Activated naive CD4-positive, alpha-beta T cell treated with anti-CD3 and anti-CD28 coated beads for 36 hours (primary cell): ENCODE measurements at regions not wholly inside any gene's neighbourhood (a gene's known extent, or its start where the extent isn't known, plus 50 kb on each side); places are given as distances from the start of the nearest gene placed in this dataset.
"Not testable (repeated sequence)": the region's sequence is repeated elsewhere in the genome, so short reads cannot be mapped to it uniquely, and the experiment has no call there.

ENCODE experiments used
- CTCF ChIA-PET: fragments of 350-600 bp; sonication (Branson Sonifier 250); formaldehyde crosslinking; loops from one replicate; lab custom pipeline; 2021; ENCODE audit warnings: antibody characterized with exemption; lab: Charles Lee
- DNase-seq: peaks from one replicate; pipeline ENCODE4 v3.0.0-alpha.2; 2020
- H3K27ac Mint-ChIP-seq: one replicate; pipeline ENCODE4 v1.8.0; 2021; ENCODE audit warnings: mild to moderate bottlenecking, mixed read lengths
- H3K27me3 Mint-ChIP-seq: one replicate; pipeline ENCODE4 v1.8.0; 2021; ENCODE audit warnings: low read depth, mixed read lengths
- H3K36me3 Mint-ChIP-seq: one replicate; pipeline ENCODE4 v1.8.0; 2021; ENCODE audit warnings: low read depth, mixed read lengths
- H3K4me1 Mint-ChIP-seq: one replicate; pipeline ENCODE4 v1.8.0; 2021; ENCODE audit warnings: low read depth, mixed read lengths
- H3K4me3 Mint-ChIP-seq: one replicate; pipeline ENCODE4 v1.8.0; 2021; ENCODE audit warnings: mild to moderate bottlenecking, moderate library complexity, mixed read lengths
- H3K9me3 Mint-ChIP-seq: one replicate; pipeline ENCODE4 v1.8.0; 2021; ENCODE audit warnings: mixed read lengths
- intact Hi-C: fragments of 100-400 bp; cut with micrococcal nuclease; formaldehyde crosslinking; loops from one replicate; pipeline ENCODE4 v1.15.1; 2023

DNA sequence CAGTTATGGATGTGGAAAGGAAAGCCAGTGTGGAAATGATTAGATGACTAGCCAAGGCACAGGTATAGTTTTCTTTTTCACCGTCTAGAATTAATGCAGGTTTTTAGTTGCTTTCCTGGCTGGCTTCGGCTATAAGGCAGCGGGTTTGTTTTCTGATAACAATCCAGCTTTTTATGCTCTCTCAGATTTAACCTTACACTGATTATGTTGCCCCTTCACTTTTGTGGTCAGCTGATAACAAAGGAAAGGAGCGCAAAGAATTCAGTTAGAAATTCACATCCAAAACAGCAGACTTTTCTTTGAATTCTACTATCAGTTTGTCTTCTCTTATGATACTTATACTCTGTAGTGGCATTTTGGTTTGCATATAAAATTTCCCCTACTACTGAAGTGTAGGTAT, 94.2 kb upstream of the CENPE start:
- CTCF ChIA-PET, result no interaction called here
- Mint-ChIP-seq H3K27ac (no peak overlapping the region), H3K4me3 (no peak overlapping the region), H3K27me3 (no peaks in the 10 kb centered on the region), H3K36me3 (no peaks in the 10 kb centered on the region), H3K4me1 (no peaks in the 10 kb centered on the region), H3K9me3 (no peaks in the 10 kb centered on the region)
- intact Hi-C loops, result no loop called here
- no peak for DNase-seq

GRCh38 chr4:103289186-103289585, 91.0 kb upstream of the CENPE start:
- intact Hi-C loops, result no loop called here
- H3K27me3 Mint-ChIP-seq, result no peaks in the 10 kb centered on the region
- no peaks in the 10 kb centered on the region for H3K36me3 Mint-ChIP-seq
- DNase-seq, result no peak
- H3K4me3 Mint-ChIP-seq, result no peak overlapping the region
- no peaks in the 10 kb centered on the region for H3K4me1 Mint-ChIP-seq
- H3K9me3 Mint-ChIP-seq, result no peaks in the 10 kb centered on the region
- CTCF ChIA-PET, result interaction anchor here (1.5 kb wide), 1 partner anchor 17 kb away, joined by 3 read pairs; no protein-coding TSS in a partner anchor
- no peak overlapping the region for H3K27ac Mint-ChIP-seq

- intact Hi-C loops, result no loop called here
- Mint-ChIP-seq H3K4me1 (no peaks in the 10 kb centered on the region), H3K27ac (no peak overlapping the region), H3K4me3 (no peak overlapping the region), H3K27me3 (no peaks in the 10 kb centered on the region), H3K36me3 (no peaks in the 10 kb centered on the region), H3K9me3 (no peaks in the 10 kb centered on the region)
- CTCF ChIA-PET, result no interaction called here
- no peak for DNase-seq
Observed at GRCh38 chr4:103272174-103272573, 74.0 kb upstream of the CENPE start.

DNA sequence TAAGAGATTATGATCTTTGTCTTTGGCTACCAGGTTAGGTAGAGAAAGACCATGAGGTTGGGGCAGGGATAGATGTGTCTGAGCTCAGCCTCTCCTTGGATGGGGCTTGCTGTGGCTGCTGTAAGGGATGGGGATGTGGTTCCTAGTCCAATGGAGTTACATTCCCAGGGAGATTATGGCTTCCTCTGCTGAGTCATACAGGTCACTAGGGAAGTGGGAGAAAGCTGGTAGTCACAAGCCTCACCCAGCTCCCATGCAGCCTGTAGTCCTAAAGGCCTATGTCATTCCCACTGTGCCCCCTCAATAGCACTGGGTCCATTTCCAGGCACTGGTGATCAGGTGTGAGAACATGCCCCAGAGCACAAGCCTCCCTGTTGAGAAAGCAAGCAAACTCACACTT, 70.6 kb upstream of the CENPE start:
- no peak for DNase-seq
- CTCF ChIA-PET, result no interaction called here
- Mint-ChIP-seq H3K27me3 (peaks cover 10% of the 10 kb centered on the region), H3K9me3 (no peaks in the 10 kb centered on the region), H3K4me3 (no peak overlapping the region), H3K27ac (no peak overlapping the region), H3K4me1 (no peaks in the 10 kb centered on the region), H3K36me3 (no peaks in the 10 kb centered on the region)
- intact Hi-C loops, result no loop called here

DNA sequence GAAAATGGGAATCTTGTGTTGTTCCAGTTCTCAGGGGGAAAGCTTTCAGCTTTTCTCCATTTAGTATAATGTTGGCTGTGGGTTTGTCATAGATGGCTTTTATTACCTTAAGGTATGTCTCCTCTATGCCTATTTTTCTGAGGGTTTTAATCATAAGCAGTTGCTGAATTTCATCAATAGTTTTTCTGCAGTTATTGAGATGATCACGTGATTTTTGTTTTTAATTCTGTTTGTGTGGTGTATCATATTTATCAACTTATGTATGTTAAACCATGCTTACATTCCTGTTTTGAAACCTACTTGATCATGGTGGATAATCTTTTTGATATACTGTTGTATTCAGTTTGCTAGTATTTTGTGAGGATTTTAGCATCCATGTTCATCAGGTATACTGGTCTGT, 66.8 kb upstream of the CENPE start:
- no peaks in the 10 kb centered on the region for H3K9me3 Mint-ChIP-seq
- H3K4me3 Mint-ChIP-seq, result no peak overlapping the region
- no peak for DNase-seq
- no peaks in the 10 kb centered on the region for H3K4me1 Mint-ChIP-seq
- H3K36me3 Mint-ChIP-seq, result no peaks in the 10 kb centered on the region
- intact Hi-C loops, result no loop called here
- H3K27me3 Mint-ChIP-seq, result peaks cover 10% of the 10 kb centered on the region
- H3K27ac Mint-ChIP-seq, result no peak overlapping the region
- CTCF ChIA-PET, result no interaction called here

DNA sequence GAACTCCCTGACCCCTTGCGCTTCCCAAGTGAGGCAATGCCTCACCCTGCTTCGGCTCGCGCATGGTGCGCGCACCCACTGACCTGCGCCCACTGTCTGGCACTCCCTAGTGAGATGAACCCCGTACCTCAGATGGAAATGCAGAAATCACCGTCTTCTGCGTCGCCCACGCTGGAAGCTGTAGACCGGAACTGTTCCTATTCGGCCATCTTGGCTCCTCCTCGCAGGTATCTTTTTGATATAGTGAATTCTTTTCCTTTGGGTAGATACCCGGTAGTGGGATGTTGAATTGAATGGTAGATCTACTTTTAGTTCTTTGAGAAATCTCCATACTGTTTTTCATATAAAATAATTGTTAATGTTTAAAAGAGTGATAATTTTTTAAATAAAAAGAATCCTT, 57.9 kb upstream of the CENPE start:
- H3K36me3 Mint-ChIP-seq, intact Hi-C loops, H3K4me1 Mint-ChIP-seq, H3K27me3 Mint-ChIP-seq, H3K4me3 Mint-ChIP-seq, CTCF ChIA-PET, H3K9me3 Mint-ChIP-seq, DNase-seq, H3K27ac Mint-ChIP-seq: not testable (repeated sequence)
